HG03571 (cell line): ENCODE measurements at regions not wholly inside any gene's neighbourhood (a gene's known extent, or its start where the extent isn't known, plus 50 kb on each side); places are given as distances from the start of the nearest gene placed in this dataset.

Source experiments
- ATAC-seq: cut with Tn5 transposase; IDR thresholded peaks from one replicate; pipeline ENCODE4 v1.9.1; 2021; ENCODE audit not compliant: unreplicated experiment

DNA sequence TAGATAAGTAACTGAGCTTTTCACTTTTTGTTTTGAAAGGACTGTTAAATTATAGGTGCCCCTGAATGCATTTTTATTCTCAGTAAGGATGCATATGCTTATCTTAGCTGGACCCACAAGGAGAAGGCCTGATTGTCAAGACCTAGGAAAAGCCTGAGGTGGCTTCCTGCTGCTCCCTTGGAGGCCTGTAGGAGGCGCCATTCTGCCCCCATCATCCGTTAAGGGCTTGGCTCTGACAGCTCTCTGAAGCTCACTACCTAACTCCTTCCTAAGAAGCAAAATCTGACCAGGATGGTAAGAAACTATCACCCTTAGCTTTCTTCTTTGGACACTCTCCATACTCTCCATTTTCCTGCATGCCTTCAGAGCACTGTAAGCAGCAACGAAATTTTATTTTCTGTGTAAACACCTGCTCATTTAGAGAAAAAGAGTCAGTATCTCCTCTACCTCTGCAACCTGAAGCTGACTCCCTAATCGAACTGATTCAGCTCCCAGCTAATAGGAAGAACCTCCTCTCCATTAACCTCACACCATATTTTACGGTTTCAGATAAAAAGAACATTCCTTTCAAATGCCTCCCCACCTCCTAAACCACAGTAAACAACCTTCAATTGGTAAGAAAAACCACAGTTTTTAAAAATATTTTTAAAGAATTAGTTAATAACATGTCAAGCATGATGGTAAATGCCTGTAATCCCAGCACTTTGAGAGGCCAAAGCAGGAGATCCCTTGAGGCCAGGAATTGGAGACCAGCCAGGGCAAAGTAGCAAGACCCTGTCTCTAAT, 73.4 kb upstream of the EDNRA start:
- ATAC-seq, result no peak

DNA sequence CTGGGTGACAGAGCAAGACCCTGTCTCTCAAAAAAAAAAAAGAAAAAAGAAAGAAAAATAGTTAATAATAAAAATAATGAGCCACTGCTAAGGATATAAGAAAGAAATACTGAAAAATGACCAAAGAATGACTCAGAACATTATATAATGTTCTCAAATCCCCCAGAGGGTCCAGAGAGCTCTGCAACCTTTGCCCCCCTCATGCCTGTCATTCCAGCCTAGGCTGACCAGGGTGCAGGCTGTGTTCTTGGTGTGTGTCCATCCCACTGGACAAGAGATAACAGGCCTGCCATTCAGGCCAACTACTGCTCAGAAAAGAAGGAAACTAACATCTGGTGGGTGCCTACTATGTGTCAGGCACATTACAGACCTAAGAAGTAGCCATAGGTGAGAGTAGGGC, 72.7 kb upstream of the EDNRA start:
- ATAC-seq, result no peak

DNA sequence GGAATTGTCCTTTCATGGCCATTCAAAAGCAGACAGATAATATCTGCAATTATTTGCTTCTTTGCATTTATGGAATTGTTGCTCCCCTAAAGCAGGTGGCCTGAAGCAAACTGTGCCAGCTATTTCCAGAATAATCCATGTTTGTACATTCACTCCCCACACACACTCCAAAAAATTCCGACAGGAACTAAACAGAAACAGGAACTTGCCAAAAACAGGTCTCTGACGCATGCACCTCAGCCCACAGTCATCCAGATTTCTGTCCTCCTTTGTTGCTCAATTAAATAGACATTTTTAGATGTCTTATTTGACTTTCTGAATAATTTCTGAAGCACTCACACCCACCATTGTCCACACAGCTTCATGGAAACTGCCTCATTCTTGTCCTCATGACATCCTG, 71.5 kb upstream of the EDNRA start:
- ATAC-seq, result no peak

DNA sequence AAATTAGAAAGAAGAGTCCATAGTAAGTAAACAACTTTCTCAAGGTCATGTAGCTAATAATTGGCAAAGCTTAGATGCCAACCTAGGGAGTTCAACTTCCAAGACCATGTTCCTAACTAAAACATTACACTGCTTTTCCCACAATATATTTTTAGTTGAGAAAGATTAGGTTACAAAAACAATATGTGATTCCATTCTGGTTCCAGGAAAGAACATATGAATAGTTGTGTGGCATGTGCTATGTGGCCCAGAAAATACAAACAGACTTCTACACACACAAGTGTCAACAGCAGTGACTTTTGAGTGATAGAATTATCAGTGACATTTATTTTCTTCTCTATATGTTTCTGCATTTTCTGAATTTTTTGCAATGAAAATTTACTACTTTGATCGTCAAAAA, 62.7 kb upstream of the EDNRA start:
- no peak for ATAC-seq

DNA sequence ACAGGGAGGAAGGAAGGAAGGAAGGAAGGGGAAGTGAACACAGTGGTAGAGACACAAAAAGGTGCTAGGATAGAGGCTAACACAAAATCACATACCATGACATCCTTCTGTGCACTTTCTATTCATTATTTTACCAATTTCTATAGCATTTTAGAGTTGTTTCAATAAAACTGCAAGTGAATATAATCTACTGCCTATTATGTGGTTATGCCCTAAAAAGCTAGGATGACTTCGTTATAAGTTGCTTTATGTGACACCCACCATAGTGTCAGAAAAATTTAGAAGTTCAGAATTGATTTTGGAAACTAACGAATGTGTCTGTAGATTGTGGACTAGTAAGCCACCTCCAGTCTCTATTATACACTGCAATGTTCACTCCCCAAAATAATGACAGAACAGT, 59.4 kb upstream of the EDNRA start:
- no peak for ATAC-seq

DNA sequence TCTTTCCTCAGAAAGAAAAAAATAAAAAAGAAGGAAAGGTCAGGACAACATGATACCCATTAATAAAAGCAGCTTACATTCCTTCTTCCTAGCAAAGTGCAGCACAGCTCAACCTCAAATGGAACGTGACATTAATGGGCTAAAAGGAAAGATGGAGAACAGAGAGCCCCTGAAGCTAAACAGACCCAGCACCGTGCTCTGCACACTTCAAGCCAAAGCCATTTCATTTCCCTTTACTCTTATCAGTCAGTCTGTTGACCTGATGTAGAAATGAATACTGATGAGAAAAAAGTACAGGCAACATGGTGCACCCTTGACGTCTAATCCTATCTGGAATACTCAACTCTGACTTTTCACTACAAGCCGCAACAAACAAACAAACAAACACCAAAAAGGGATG, 57.7 kb upstream of the EDNRA start:
- no peak for ATAC-seq

DNA sequence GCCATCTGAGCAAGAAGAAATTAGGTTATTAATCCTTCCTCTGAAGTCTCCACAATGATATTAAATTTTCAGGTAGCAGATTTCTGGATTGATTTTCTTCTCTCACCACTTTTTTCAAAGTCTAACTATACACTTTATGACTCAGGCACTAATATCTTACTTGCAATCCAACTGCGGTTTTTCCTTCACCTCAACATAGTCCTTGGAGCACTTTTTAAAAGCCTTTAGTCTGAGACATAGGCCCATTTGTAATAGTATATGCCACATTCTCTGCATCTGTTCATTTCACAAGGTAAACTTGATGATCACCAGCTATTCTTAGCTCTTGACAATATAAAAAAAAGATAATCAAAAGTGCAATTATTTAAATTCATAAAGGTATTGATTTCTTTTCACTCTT, 55.9 kb upstream of the EDNRA start:
- ATAC-seq, result no peak

DNA sequence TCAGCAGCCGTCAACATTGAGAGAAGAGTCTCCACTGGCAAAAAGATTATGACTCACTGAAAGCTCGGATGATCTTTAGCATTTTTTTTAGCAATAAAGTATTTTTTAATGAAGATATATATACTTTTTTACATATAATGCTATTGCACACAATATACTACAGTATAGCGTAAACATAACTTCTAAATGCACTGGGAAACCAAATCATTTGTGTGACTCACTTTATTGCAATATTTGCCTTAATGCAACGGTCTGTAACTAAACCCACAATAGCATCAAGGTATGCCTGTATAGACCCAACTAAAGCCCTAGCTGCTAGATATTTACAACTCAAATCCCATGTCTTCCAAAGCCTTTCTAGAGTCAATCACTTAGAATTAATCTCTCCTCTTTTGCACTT, 52.3 kb upstream of the EDNRA start:
- ATAC-seq, result no peak

DNA sequence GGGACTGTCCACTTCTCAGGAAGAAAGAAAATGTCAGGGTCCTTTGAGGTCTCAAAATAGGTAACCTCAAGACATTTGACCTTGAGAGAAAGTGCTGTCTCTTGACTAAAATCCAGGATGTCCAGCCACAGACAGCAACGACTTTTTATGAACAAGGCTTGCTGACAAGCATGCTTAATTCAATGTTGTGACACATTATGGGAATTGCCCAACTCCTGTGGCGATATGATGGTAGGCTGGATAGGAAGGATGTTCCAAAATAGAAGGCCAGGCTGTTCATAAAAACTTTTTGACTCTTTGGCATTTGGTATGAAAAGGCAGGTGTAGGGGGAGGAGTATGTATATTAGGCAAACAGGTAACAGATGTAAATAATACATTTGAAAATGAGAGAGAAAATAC, 50.8 kb upstream of the EDNRA start:
- no peak for ATAC-seq
